PC-9 (cell line): ENCODE measurements at regions not wholly inside any gene's neighbourhood (a gene's known extent, or its start where the extent isn't known, plus 50 kb on each side); places are given as distances from the start of the nearest gene placed in this dataset.

Source experiments
- CTCF ChIP-seq: fragments of 200-600 bp; sonication (generic); conservative IDR thresholded peaks from 2 replicates; pipeline ENCODE4 v1.6.1; 2017; ENCODE audit warnings: mixed run types, antibody characterized with exemption, mild to moderate bottlenecking, moderate library complexity
- EZH2 ChIP-seq: fragments of 200-600 bp; sonication (generic); IDR thresholded peaks from 2 replicates; pipeline ENCODE4 v1.8.0; 2017; ENCODE audit warnings: antibody characterized with exemption, low read depth

GRCh38 chr6:96420294-96420693 is 101.3 kb upstream of the UFL1 start:
- TF ChIP-seq CTCF: no peak
- no peak for TF ChIP-seq EZH2
